Mammary epithelial cell (primary cell): ENCODE measurements at regions not wholly inside any gene's neighbourhood (a gene's known extent, or its start where the extent isn't known, plus 50 kb on each side); places are given as distances from the start of the nearest gene placed in this dataset.

Experiments used
- EZH2 ChIP-seq: IDR thresholded peaks from 2 replicates; pipeline ENCODE4 v1.6.1; 2012; ENCODE audit warnings: low read length, inconsistent platforms, borderline replicate concordance
- TF ChIP-seq, protein P1 (sequence below), 2 donors: IDR thresholded peaks in 1 of 2; conservative IDR thresholded peaks in 1 of 2; 2 replicates each; pipeline ENCODE4 v1.5.1; 2011 to 2012; ENCODE audit warnings: inconsistent platforms in 2 of 2, low read length in 2 of 2, mild to moderate bottlenecking in 2 of 2, control low read depth in 1 of 2, low read depth in 1 of 2; ENCODE audit not compliant: insufficient read depth in 1 of 2; ENCODE audit errors: extremely low read depth in 1 of 2

DNA sequence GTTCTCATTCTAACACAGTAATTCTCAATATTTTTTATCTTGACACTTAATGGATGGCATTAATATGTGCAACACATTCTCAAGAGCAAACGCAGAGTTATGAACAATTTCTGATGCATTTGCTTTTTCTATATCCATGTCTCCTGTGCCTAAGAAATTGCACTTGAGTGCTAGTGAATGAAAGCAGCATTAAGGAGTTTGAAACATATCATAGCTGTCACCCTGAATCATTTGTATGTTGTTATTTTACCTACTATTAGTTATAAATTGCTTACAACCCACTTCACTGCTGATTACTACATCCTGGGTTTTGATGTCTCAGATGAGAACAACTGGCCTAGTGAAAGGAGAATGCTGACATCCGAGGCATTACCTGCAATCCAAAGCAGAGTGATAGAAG lies 387.3 kb downstream of the RASEF start:
- TF ChIP-seq, protein P1, sequence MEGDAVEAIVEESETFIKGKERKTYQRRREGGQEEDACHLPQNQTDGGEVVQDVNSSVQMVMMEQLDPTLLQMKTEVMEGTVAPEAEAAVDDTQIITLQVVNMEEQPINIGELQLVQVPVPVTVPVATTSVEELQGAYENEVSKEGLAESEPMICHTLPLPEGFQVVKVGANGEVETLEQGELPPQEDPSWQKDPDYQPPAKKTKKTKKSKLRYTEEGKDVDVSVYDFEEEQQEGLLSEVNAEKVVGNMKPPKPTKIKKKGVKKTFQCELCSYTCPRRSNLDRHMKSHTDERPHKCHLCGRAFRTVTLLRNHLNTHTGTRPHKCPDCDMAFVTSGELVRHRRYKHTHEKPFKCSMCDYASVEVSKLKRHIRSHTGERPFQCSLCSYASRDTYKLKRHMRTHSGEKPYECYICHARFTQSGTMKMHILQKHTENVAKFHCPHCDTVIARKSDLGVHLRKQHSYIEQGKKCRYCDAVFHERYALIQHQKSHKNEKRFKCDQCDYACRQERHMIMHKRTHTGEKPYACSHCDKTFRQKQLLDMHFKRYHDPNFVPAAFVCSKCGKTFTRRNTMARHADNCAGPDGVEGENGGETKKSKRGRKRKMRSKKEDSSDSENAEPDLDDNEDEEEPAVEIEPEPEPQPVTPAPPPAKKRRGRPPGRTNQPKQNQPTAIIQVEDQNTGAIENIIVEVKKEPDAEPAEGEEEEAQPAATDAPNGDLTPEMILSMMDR (conservative IDR thresholded peaks at IDR 0.05 in 1 of 2, IDR thresholded peaks at IDR 0.05 in 1 of 2; ENCODE audit: extremely low read depth in 1 of 2, insufficient read depth in 1 of 2, low read depth in 1 of 2, low read length in 2 of 2): no peak
- no peak for TF ChIP-seq EZH2
